ENCODE measurements at regions not wholly inside any gene's neighbourhood (a gene's known extent, or its start where the extent isn't known, plus 50 kb on each side); places are given as distances from the start of the nearest gene placed in this dataset.

- no peak overlapping the region for H3K4me3 ChIP-seq
- no peak for DNase-seq (ENCODE audit: low spot score)
- H3K36me3 ChIP-seq (ENCODE audit: insufficient read depth): no peaks in the 10 kb centered on the region
- no peak overlapping the region for H3K4me2 ChIP-seq
- Mint-ChIP-seq H3K4me3 (no peak overlapping the region), H3K27ac (no peak overlapping the region), H3K4me1 (no peaks in the 10 kb centered on the region), H3K27me3 (ENCODE audit: insufficient read depth, low read depth, poor library complexity) (peaks cover 3% of the 10 kb centered on the region), H3K36me3 (ENCODE audit: low read depth) (peaks cover 18% of the 10 kb centered on the region; the same call in 2 of the 3 replicates), H3K9me3 (peaks cover 20% of the 10 kb centered on the region)
- H3K9me2 ChIP-seq (ENCODE audit: insufficient read depth): no peaks in the 10 kb centered on the region
- no peaks in the 10 kb centered on the region for H3K27me3 ChIP-seq (ENCODE audit: insufficient read depth)
- H3K27ac ChIP-seq (ENCODE audit: low read depth): no peak overlapping the region
- TF ChIP-seq POLR2AphosphoS5 (IDR thresholded peaks at IDR 0.05; ENCODE audit: low read depth) (no peak), EZH2 (IDR thresholded peaks at IDR 0.05; ENCODE audit: low read depth, unreplicated experiment) (no peak), JUNB (IDR thresholded peaks at IDR 0.05; ENCODE audit: unreplicated experiment) (no peak), ZNF462 (CRISPR knock-in tag; IDR thresholded peaks at IDR 0.05) (no peak), EZH2phosphoT487 (IDR thresholded peaks at IDR 0.05; ENCODE audit: unreplicated experiment) (no peak), ETS1 (IDR thresholded peaks at IDR 0.05) (no peak), ZNF331 (CRISPR knock-in tag; IDR thresholded peaks at IDR 0.05; ENCODE audit: low read depth) (no peak), CREB1 (CRISPR knock-in tag; IDR thresholded peaks at IDR 0.05; ENCODE audit: low read depth) (no peak), ZNF114 (CRISPR knock-in tag; IDR thresholded peaks at IDR 0.05) (no peak), REST (IDR thresholded peaks at IDR 0.05; ENCODE audit: unreplicated experiment) (no peak), CTCF (conservative IDR thresholded peaks at IDR 0.05; ENCODE audit: low read depth in 2 of 2) (no peak), NANOG (IDR thresholded peaks at IDR 0.05; ENCODE audit: borderline replicate concordance) (no peak), STAT1 (IDR thresholded peaks at IDR 0.05; ENCODE audit: unreplicated experiment) (no peak)
- ATAC-seq: no peak
- H3K4me1 ChIP-seq (ENCODE audit: insufficient read depth): no peaks in the 10 kb centered on the region
- H3F3A ChIP-seq (replicated peaks; ENCODE audit: low read depth): no peaks in the 10 kb centered on the region
- H4K20me1 ChIP-seq (replicated peaks; ENCODE audit: insufficient read depth): no peaks in the 10 kb centered on the region
- H2AFZ ChIP-seq: no peak overlapping the region
- H3K79me2 ChIP-seq (replicated peaks; ENCODE audit: insufficient read depth): no peaks in the 10 kb centered on the region
These were observed 83.5 kb upstream of the IRX5 start for GRCh38 chr16:54847207-54847606.
